ENCODE measurements at regions not wholly inside any gene's neighbourhood (a gene's known extent, or its start where the extent isn't known, plus 50 kb on each side); places are given as distances from the start of the nearest gene placed in this dataset.
"Not testable (repeated sequence)": the region's sequence is repeated elsewhere in the genome, so short reads cannot be mapped to it uniquely, and the experiment has no call there.

DNA sequence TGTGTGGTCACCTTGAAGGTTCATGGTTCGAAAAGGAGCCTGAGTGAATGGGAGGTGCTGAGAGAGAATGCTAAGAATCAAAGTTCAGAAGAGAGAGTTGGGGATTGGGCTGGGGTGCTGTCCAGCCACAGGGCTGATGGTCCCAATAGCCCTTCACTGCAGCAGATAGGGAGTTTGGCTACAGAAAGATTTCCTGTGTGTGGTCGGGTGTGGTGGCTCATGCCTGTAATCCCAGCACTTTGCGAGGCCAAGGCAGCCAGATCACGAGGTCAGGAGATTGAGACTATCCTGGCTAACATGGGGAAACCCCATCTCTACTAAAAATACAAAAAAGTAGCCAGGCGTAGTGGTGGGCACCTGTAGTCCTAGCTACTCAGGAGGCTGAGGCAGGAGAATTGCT, 547.5 kb downstream of the MN1 start:
- TF ChIP-seq, protein P1, sequence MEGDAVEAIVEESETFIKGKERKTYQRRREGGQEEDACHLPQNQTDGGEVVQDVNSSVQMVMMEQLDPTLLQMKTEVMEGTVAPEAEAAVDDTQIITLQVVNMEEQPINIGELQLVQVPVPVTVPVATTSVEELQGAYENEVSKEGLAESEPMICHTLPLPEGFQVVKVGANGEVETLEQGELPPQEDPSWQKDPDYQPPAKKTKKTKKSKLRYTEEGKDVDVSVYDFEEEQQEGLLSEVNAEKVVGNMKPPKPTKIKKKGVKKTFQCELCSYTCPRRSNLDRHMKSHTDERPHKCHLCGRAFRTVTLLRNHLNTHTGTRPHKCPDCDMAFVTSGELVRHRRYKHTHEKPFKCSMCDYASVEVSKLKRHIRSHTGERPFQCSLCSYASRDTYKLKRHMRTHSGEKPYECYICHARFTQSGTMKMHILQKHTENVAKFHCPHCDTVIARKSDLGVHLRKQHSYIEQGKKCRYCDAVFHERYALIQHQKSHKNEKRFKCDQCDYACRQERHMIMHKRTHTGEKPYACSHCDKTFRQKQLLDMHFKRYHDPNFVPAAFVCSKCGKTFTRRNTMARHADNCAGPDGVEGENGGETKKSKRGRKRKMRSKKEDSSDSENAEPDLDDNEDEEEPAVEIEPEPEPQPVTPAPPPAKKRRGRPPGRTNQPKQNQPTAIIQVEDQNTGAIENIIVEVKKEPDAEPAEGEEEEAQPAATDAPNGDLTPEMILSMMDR (IDR thresholded peaks at IDR 0.05), result not testable (repeated sequence)
- TF ChIP-seq EZH2 (IDR thresholded peaks at IDR 0.05; ENCODE audit: borderline replicate concordance, insufficient read depth, low read depth, low read length, poor library complexity, severe bottlenecking), result not testable (repeated sequence)
